Calu3 (cell line): ENCODE measurements at regions not wholly inside any gene's neighbourhood (a gene's known extent, or its start where the extent isn't known, plus 50 kb on each side); places are given as distances from the start of the nearest gene placed in this dataset.

Experiments used
- BruUV-seq: library from RNA; stranded (reverse); fragments of 400-500 nt; replicated peaks from 2 replicates; lab custom pipeline; 2021; lab: Mats Ljungman, UMichigan
- CTCF ChIA-PET: fragments of 300-600 bp; sonication (Branson Sonifier 250); formaldehyde crosslinking; loops from one replicate; lab custom pipeline; 2022; ENCODE audit warnings: antibody characterized with exemption; lab: Charles Lee
- DNase-seq: peaks from one replicate; pipeline ENCODE4 v3.0.0; 2022
- H3K27ac Mint-ChIP-seq: one replicate; pipeline ENCODE4 v1.8.0; 2022; ENCODE audit warnings: mixed read lengths; ENCODE audit not compliant: unreplicated experiment
- H3K27me3 Mint-ChIP-seq: one replicate; pipeline ENCODE4 v1.8.0; 2022; ENCODE audit warnings: mixed read lengths; ENCODE audit not compliant: unreplicated experiment
- H3K36me3 Mint-ChIP-seq: one replicate; pipeline ENCODE4 v1.8.0; 2022; ENCODE audit warnings: mild to moderate bottlenecking, moderate library complexity, mixed read lengths; ENCODE audit not compliant: insufficient read depth, unreplicated experiment
- H3K4me1 Mint-ChIP-seq: one replicate; pipeline ENCODE4 v1.8.0; 2022; ENCODE audit warnings: mild to moderate bottlenecking, low read depth, mixed read lengths; ENCODE audit not compliant: unreplicated experiment
- H3K4me3 Mint-ChIP-seq: one replicate; pipeline ENCODE4 v1.8.0; 2022; ENCODE audit warnings: mild to moderate bottlenecking, low read depth, moderate library complexity, mixed read lengths; ENCODE audit not compliant: unreplicated experiment
- H3K9me3 Mint-ChIP-seq: one replicate; pipeline ENCODE4 v1.8.0; 2022; ENCODE audit warnings: low read depth, mixed read lengths; ENCODE audit not compliant: unreplicated experiment
- CTCF ChIP-seq: fragments of 200-600 bp; IDR thresholded peaks from one replicate; pipeline ENCODE4 v1.8.0; 2022; ENCODE audit warnings: antibody characterized with exemption; ENCODE audit not compliant: unreplicated experiment
- intact Hi-C: fragments of 100-400 bp; cut with micrococcal nuclease; formaldehyde crosslinking; loops from one replicate; pipeline ENCODE4 v1.10.0; 2022; ENCODE audit not compliant: unreplicated experiment

- CTCF ChIA-PET, result no interaction called here
- Mint-ChIP-seq H3K27me3 (no peaks in the 10 kb centered on the region), H3K27ac (no peak overlapping the region), H3K9me3 (peaks cover 6% of the 10 kb centered on the region), H3K4me1 (no peaks in the 10 kb centered on the region), H3K36me3 (no peaks in the 10 kb centered on the region), H3K4me3 (no peak overlapping the region)
- no peak for TF ChIP-seq CTCF
- no peak for DNase-seq
- BruUV-seq, result no TSS peak
- intact Hi-C loops, result loop anchor here (2.0 kb wide), 2 partner anchors 175 to 421 kb away; no protein-coding TSS in a partner anchor
These were observed 513.5 kb downstream of the CMPK2 start for GRCh38 chr2:6352247-6352646.

GRCh38 chr2:6352906-6353515 lies 512.7 kb downstream of the CMPK2 start:
- Mint-ChIP-seq H3K4me3 (no peak overlapping the region), H3K9me3 (peaks cover 6% of the 10 kb centered on the region), H3K36me3 (no peaks in the 10 kb centered on the region), H3K27ac (no peak overlapping the region), H3K4me1 (no peaks in the 10 kb centered on the region), H3K27me3 (no peaks in the 10 kb centered on the region)
- peak; percentile 51 for TF ChIP-seq CTCF
- BruUV-seq, result no TSS peak
- CTCF ChIA-PET, result no interaction called here
- intact Hi-C loops, result loop anchor here (2.0 kb wide), 2 partner anchors 174 to 420 kb away; no protein-coding TSS in a partner anchor
- DNase-seq, result peak; percentile 77

GRCh38 chr2:6353669-6354068 lies 512.0 kb downstream of the CMPK2 start:
- no peak overlapping the region for H3K27ac Mint-ChIP-seq
- BruUV-seq, result no TSS peak
- H3K36me3 Mint-ChIP-seq, result no peaks in the 10 kb centered on the region
- intact Hi-C loops, result loop anchor here (2.0 kb wide), 2 partner anchors 173 to 419 kb away; no protein-coding TSS in a partner anchor
- no peak for DNase-seq
- H3K4me1 Mint-ChIP-seq, result no peaks in the 10 kb centered on the region
- H3K4me3 Mint-ChIP-seq, result no peak overlapping the region
- no peaks in the 10 kb centered on the region for H3K27me3 Mint-ChIP-seq
- no peak for TF ChIP-seq CTCF
- peaks cover 6% of the 10 kb centered on the region for H3K9me3 Mint-ChIP-seq
- CTCF ChIA-PET, result no interaction called here

GRCh38 chr2:6354546-6354945 lies 511.2 kb downstream of the CMPK2 start:
- intact Hi-C loops, result no loop called here
- Mint-ChIP-seq H3K27ac (no peak overlapping the region), H3K27me3 (no peaks in the 10 kb centered on the region), H3K9me3 (peaks cover 6% of the 10 kb centered on the region), H3K4me1 (no peaks in the 10 kb centered on the region), H3K36me3 (no peaks in the 10 kb centered on the region), H3K4me3 (no peak overlapping the region)
- CTCF ChIA-PET, result no interaction called here
- no TSS peak for BruUV-seq
- no peak for DNase-seq
- no peak for TF ChIP-seq CTCF
